HEK293 (cell line): ENCODE measurements at regions not wholly inside any gene's neighbourhood (a gene's known extent, or its start where the extent isn't known, plus 50 kb on each side); places are given as distances from the start of the nearest gene placed in this dataset.

Source experiments
- ZNF133 ChIP-seq: fragments of 450-650 bp; formaldehyde crosslinking; IDR thresholded peaks from 2 replicates; pipeline ENCODE4 v1.5.1; 2016; ENCODE audit warnings: missing biosample characterization, missing genetic modification characterization
- ZNF24 ChIP-seq: fragments of 450-650 bp; formaldehyde crosslinking; IDR thresholded peaks from 2 replicates; pipeline ENCODE4 v1.5.1; 2016; ENCODE audit warnings: missing biosample characterization, missing genetic modification characterization
- ZNF302 ChIP-seq: fragments of 450-650 bp; formaldehyde crosslinking; IDR thresholded peaks from 2 replicates; pipeline ENCODE4 v1.5.1; 2016; ENCODE audit warnings: missing biosample characterization, missing genetic modification characterization, low read depth
- TF ChIP-seq, protein P1 (sequence below): fragments of 450-650 bp; formaldehyde crosslinking; IDR thresholded peaks from 2 replicates; pipeline ENCODE4 v1.5.1; 2016; ENCODE audit warnings: missing biosample characterization, missing genetic modification characterization
- TF ChIP-seq, protein P2 (sequence below): fragments of 450-650 bp; formaldehyde crosslinking; IDR thresholded peaks from 2 replicates; pipeline ENCODE4 v1.5.1; 2016; ENCODE audit warnings: missing biosample characterization, missing genetic modification characterization
- TF ChIP-seq, protein P3 (sequence below): fragments of 450-650 bp; formaldehyde crosslinking; IDR thresholded peaks from 2 replicates; pipeline ENCODE4 v1.5.1; 2017; ENCODE audit warnings: missing biosample characterization, missing genetic modification characterization
- TF ChIP-seq, protein P4 (sequence below): fragments of 450-650 bp; formaldehyde crosslinking; IDR thresholded peaks from 2 replicates; pipeline ENCODE4 v1.5.1; 2017; ENCODE audit warnings: missing biosample characterization, missing genetic modification characterization

DNA sequence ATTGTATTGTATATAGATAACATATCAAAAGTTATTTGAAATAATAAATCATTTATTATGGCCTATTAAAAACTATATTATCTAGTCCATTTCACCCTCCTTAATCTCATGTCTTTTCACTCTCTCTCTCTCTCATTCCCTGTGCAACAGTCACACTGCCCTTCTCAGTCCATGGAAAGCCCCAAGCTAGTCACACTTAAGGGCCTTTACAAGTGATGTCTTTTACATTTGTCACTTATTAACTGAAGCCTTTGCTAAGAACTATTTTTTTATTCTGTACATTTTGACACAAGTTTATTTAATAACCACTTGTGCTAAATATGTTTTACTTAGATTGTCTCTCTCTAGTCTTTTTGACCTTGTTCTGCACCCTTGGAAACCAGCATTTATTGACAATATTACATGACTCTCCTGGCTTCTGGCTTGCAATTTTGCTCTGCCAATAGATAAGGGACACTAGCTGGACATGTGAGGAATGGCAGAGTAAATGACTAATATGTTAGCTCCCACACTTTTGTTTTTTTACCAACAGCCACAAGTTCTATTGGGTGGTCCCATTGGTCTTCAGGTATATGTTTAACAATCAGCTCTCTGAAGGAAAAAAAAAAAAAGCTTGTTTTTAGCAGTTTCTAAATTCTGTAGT is 706.8 kb upstream of the POT1 start:
- TF ChIP-seq ZNF133 (tag by site-specific recombination) = no peak
- TF ChIP-seq, protein P1, sequence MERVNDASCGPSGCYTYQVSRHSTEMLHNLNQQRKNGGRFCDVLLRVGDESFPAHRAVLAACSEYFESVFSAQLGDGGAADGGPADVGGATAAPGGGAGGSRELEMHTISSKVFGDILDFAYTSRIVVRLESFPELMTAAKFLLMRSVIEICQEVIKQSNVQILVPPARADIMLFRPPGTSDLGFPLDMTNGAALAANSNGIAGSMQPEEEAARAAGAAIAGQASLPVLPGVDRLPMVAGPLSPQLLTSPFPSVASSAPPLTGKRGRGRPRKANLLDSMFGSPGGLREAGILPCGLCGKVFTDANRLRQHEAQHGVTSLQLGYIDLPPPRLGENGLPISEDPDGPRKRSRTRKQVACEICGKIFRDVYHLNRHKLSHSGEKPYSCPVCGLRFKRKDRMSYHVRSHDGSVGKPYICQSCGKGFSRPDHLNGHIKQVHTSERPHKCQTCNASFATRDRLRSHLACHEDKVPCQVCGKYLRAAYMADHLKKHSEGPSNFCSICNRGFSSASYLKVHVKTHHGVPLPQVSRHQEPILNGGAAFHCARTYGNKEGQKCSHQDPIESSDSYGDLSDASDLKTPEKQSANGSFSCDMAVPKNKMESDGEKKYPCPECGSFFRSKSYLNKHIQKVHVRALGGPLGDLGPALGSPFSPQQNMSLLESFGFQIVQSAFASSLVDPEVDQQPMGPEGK (tag by site-specific recombination) = no peak
- TF ChIP-seq, protein P2, sequence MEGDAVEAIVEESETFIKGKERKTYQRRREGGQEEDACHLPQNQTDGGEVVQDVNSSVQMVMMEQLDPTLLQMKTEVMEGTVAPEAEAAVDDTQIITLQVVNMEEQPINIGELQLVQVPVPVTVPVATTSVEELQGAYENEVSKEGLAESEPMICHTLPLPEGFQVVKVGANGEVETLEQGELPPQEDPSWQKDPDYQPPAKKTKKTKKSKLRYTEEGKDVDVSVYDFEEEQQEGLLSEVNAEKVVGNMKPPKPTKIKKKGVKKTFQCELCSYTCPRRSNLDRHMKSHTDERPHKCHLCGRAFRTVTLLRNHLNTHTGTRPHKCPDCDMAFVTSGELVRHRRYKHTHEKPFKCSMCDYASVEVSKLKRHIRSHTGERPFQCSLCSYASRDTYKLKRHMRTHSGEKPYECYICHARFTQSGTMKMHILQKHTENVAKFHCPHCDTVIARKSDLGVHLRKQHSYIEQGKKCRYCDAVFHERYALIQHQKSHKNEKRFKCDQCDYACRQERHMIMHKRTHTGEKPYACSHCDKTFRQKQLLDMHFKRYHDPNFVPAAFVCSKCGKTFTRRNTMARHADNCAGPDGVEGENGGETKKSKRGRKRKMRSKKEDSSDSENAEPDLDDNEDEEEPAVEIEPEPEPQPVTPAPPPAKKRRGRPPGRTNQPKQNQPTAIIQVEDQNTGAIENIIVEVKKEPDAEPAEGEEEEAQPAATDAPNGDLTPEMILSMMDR = no peak
- TF ChIP-seq, protein P3, sequence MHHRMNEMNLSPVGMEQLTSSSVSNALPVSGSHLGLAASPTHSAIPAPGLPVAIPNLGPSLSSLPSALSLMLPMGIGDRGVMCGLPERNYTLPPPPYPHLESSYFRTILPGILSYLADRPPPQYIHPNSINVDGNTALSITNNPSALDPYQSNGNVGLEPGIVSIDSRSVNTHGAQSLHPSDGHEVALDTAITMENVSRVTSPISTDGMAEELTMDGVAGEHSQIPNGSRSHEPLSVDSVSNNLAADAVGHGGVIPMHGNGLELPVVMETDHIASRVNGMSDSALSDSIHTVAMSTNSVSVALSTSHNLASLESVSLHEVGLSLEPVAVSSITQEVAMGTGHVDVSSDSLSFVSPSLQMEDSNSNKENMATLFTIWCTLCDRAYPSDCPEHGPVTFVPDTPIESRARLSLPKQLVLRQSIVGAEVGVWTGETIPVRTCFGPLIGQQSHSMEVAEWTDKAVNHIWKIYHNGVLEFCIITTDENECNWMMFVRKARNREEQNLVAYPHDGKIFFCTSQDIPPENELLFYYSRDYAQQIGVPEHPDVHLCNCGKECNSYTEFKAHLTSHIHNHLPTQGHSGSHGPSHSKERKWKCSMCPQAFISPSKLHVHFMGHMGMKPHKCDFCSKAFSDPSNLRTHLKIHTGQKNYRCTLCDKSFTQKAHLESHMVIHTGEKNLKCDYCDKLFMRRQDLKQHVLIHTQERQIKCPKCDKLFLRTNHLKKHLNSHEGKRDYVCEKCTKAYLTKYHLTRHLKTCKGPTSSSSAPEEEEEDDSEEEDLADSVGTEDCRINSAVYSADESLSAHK (tag by site-specific recombination) = no peak
- TF ChIP-seq, protein P4, sequence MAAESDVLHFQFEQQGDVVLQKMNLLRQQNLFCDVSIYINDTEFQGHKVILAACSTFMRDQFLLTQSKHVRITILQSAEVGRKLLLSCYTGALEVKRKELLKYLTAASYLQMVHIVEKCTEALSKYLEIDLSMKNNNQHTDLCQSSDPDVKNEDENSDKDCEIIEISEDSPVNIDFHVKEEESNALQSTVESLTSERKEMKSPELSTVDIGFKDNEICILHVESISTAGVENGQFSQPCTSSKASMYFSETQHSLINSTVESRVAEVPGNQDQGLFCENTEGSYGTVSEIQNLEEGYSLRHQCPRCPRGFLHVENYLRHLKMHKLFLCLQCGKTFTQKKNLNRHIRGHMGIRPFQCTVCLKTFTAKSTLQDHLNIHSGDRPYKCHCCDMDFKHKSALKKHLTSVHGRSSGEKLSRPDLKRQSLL (tag by site-specific recombination) = no peak
- TF ChIP-seq ZNF24 (tag by site-specific recombination) = no peak
- TF ChIP-seq ZNF302 (tag by site-specific recombination) = no peak
